Lung (tissue), 11 donors: ENCODE measurements at regions not wholly inside any gene's neighbourhood (a gene's known extent, or its start where the extent isn't known, plus 50 kb on each side); places are given as distances from the start of the nearest gene placed in this dataset.

Experiments used
- ATAC-seq: fragments of 200-7000 bp; cut with Tn5 transposase; one replicate; pipeline ENCODE4 v1.9.1; 2020; ENCODE audit warnings: moderate number of reproducible peaks; ENCODE audit not compliant: insufficient read depth, low FRiP score
- DNase-seq, 3 donors: peaks; one replicate each; pipeline ENCODE4 v3.0.0-alpha.2; 2013 to 2017
- H3K27ac ChIP-seq, 2 donors: one replicate each; pipeline ENCODE4 v1.5.1; 2013; ENCODE audit warnings: mild to moderate bottlenecking in 2 of 2, moderate library complexity in 2 of 2, control low read depth in 1 of 2, inconsistent platforms in 1 of 2, low read depth in 1 of 2, low read length in 1 of 2
- H3K27me3 ChIP-seq, 3 donors: one replicate each; pipeline ENCODE4 v1.5.1; 2013; ENCODE audit warnings: low read length in 2 of 3; ENCODE audit not compliant: control insufficient read depth in 3 of 3, insufficient read depth in 3 of 3
- H3K36me3 ChIP-seq, 4 donors: one replicate each; pipeline ENCODE4 v1.5.1; 2013; ENCODE audit warnings: low read length in 4 of 4, mild to moderate bottlenecking in 1 of 4, moderate library complexity in 1 of 4; ENCODE audit not compliant: control insufficient read depth in 4 of 4, insufficient read depth in 4 of 4
- H3K4me1 ChIP-seq, 5 donors: one replicate each; pipeline ENCODE4 v1.5.1; 2013; ENCODE audit warnings: low read length in 5 of 5, mild to moderate bottlenecking in 2 of 5, moderate library complexity in 1 of 5; ENCODE audit not compliant: control insufficient read depth in 5 of 5, insufficient read depth in 5 of 5
- H3K4me3 ChIP-seq: one replicate; pipeline ENCODE4 v1.5.1; 2013; ENCODE audit warnings: mild to moderate bottlenecking, control low read depth, moderate library complexity
- H3K9ac ChIP-seq, 2 donors: one replicate each; pipeline ENCODE4 v1.5.1; 2013; ENCODE audit warnings: low read length in 2 of 2, control low read depth in 1 of 2; ENCODE audit not compliant: insufficient read depth in 1 of 2
- H3K9me3 ChIP-seq, 4 donors: one replicate each; pipeline ENCODE4 v1.5.1; 2013; ENCODE audit warnings: low read length in 3 of 4, mild to moderate bottlenecking in 1 of 4, moderate library complexity in 1 of 4; ENCODE audit not compliant: control insufficient read depth in 4 of 4, insufficient read depth in 3 of 4
- CTCF ChIP-seq: IDR thresholded peaks from 2 replicates; pipeline ENCODE4 v1.5.1; 2012; ENCODE audit warnings: mild to moderate bottlenecking; ENCODE audit errors: control extremely low read depth, extremely low read depth
- WGBS, 2 donors: extraction: QIAGEN DNeasy Blood & Tissue Kit; methylation state at CpG; one replicate each; pipeline ENCODE4 v1.1.7; 2013; 5-methylcytosine and 5-hydroxymethylcytosine counted together
- donor health status: control.
- donor health status: control.
- donor health status: Bipolar disorder and iron deficiency.
- donor health status: healthy.
- donor health status: DM: yes; HTN: yes; CAD: no.

- WGBS, 2 donors: 79 to 94% methylated on average over 2 of the region's 2 CpGs
- no peak for ATAC-seq
Measured at GRCh38 chr4:13970349-13970748, 342.8 kb upstream of the BOD1L1 start.

GRCh38 chr4:13977746-13978145 is 350.2 kb upstream of the BOD1L1 start:
- Histone ChIP-seq H3K27ac (no peak overlapping the region), H3K9ac (no peak overlapping the region), H3K27me3 (no peaks in the 10 kb centered on the region), H3K4me1 (no peaks in the 10 kb centered on the region), H3K36me3 (no peaks in the 10 kb centered on the region), H3K9me3 (peaks cover 0 to 2% (median 0%) of the 10 kb centered on the region in 4 donors), H3K4me3 (no peak overlapping the region)
- no peak for DNase-seq
- ATAC-seq: no peak
- WGBS, 2 donors: 41 to 59% methylated on average over 5 of the region's 5 CpGs
- TF ChIP-seq CTCF: no peak

More at GRCh38 chr4:13970349-13970748, 342.8 kb upstream of the BOD1L1 start:
- no peaks in the 10 kb centered on the region for H3K27me3 ChIP-seq
- H3K9me3 ChIP-seq: peaks cover 0 to 2% (median 0%) of the 10 kb centered on the region in 4 donors
- TF ChIP-seq CTCF: no peak
- H3K4me1 ChIP-seq: peaks cover 0 to 3% (median 0%) of the 10 kb centered on the region in 5 donors
- no peak for DNase-seq
- H3K4me3 ChIP-seq: no peak overlapping the region
- H3K36me3 ChIP-seq: no peaks in the 10 kb centered on the region
- H3K27ac ChIP-seq: no peak overlapping the region
- H3K9ac ChIP-seq: no peak overlapping the region

- no peak for ATAC-seq
- H3K4me3 ChIP-seq: no peak overlapping the region
- peaks cover 0 to 5% (median 0%) of the 10 kb centered on the region in 5 donors for H3K4me1 ChIP-seq
Measured at GRCh38 chr4:13980317-13981310, 353.1 kb upstream of the BOD1L1 start.

More at GRCh38 chr4:13980317-13981310, 353.1 kb upstream of the BOD1L1 start:
- no peak for DNase-seq
- Histone ChIP-seq H3K36me3 (no peaks in the 10 kb centered on the region), H3K9ac (no peak overlapping the region), H3K27ac (no peak overlapping the region), H3K9me3 (no peaks in the 10 kb centered on the region), H3K27me3 (no peaks in the 10 kb centered on the region)
- TF ChIP-seq CTCF: no peak
- 71 to 74% methylated on average over 8 of the region's 8 CpGs for WGBS, 2 donors
